T-helper 2 cell treated with Interferon-gamma antibody and Interleukin-4, amounts not matched to agents 5 μg/mL and 100 μg/mL, for 36 hours (primary cell): ENCODE measurements at regions not wholly inside any gene's neighbourhood (a gene's known extent, or its start where the extent isn't known, plus 50 kb on each side); places are given as distances from the start of the nearest gene placed in this dataset.
"Not testable (repeated sequence)": the region's sequence is repeated elsewhere in the genome, so short reads cannot be mapped to it uniquely, and the experiment has no call there.

Experiments used
- DNase-seq: peaks from one replicate; pipeline ENCODE4 v3.0.0; 2021; ENCODE audit warnings: low spot score
- H3K27ac Mint-ChIP-seq: one replicate; pipeline ENCODE4 v1.8.0; 2021; ENCODE audit warnings: mild to moderate bottlenecking, mixed read lengths
- H3K27me3 Mint-ChIP-seq: one replicate; pipeline ENCODE4 v1.8.0; 2021; ENCODE audit warnings: low read depth, mixed read lengths
- H3K36me3 Mint-ChIP-seq: one replicate; pipeline ENCODE4 v1.8.0; 2021; ENCODE audit warnings: low read depth, mixed read lengths
- H3K4me1 Mint-ChIP-seq: one replicate; pipeline ENCODE4 v1.8.0; 2021; ENCODE audit warnings: low read depth, mixed read lengths
- H3K4me3 Mint-ChIP-seq: one replicate; pipeline ENCODE4 v1.8.0; 2022; ENCODE audit warnings: mild to moderate bottlenecking, moderate library complexity, mixed read lengths
- H3K9me3 Mint-ChIP-seq: one replicate; pipeline ENCODE4 v1.8.0; 2021; ENCODE audit warnings: mixed read lengths

DNA sequence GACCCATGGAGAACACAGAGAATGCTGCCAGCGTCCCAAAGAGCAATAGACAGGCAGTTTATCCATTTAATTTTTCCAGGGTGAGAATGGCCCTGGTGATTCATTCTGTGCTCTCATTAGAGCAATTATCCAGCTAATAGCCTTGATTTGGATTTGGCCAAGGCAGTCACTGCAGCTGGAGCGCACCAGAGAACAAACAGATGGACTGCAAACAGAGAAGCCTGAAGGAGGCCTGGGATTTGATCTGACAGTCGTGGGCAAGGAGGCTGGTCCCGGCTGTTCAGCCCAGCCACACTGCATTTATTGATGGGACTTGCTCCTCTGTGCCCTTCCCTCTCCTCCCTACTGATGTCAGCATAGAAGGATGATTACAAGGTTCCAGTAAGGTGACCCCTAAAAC lies 353.9 kb upstream of the C1orf174 start:
- Mint-ChIP-seq H3K27me3 (no peaks in the 10 kb centered on the region), H3K4me3 (no peak overlapping the region), H3K9me3 (peaks cover 27% of the 10 kb centered on the region), H3K36me3 (peaks cover 4% of the 10 kb centered on the region), H3K4me1 (no peaks in the 10 kb centered on the region), H3K27ac (no peak overlapping the region)
- no peak for DNase-seq

DNA sequence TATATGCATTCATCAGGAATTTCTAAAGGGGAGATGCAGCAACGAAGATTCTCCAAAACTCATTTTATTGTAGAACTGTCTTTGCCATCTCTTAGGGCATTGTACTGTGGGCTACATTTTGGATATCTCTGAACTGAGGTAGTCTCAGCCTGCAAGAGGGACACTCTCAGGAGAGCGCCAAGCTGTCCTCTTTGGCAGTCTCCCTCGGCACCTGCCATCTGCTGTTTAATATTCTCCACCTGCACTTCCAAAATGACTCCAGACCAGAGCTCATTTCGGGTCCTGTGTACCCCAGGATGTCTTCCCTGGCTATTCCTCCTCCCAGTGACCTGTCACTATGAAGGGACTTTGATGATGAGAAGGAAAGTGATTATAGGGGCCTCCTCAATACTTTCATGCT lies 356.3 kb upstream of the C1orf174 start:
- Mint-ChIP-seq H3K4me1 (no peaks in the 10 kb centered on the region), H3K4me3 (no peak overlapping the region), H3K27me3 (no peaks in the 10 kb centered on the region), H3K27ac (no peak overlapping the region), H3K36me3 (peaks cover 4% of the 10 kb centered on the region), H3K9me3 (peaks cover 33% of the 10 kb centered on the region)
- DNase-seq = no peak

DNA sequence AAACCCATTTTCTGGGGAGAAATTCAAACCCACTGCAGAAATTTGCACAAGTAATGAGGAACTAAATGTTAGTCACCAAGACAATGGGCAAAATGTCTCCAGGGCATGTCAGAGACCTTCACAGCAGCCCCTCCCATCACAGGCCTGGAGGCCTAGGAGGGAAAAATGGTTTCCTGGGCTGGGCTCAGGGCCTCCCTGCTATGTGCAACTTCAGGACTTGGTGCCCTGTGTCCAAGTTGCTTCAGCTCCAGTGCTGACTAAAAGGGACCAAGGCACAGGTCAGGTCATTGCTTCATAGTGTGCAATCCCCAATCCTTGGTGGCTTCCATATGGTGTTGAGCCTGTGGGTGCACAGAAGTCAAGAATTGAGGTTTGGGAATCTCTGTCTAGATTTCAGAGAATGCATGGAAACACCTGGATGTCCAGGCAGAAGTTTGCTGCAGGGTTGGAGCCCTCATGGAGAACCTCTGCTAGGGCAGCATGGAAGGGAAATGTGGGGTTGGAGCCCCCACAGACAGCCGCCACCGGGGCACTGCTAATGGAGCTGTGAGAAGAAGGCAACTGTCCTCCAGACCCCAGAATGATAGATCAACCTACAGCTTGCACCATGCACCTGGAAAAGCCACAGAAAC lies 358.2 kb upstream of the C1orf174 start:
- not testable (repeated sequence) for H3K27me3 Mint-ChIP-seq, H3K4me1 Mint-ChIP-seq, H3K27ac Mint-ChIP-seq, DNase-seq, H3K4me3 Mint-ChIP-seq, H3K36me3 Mint-ChIP-seq
- H3K9me3 Mint-ChIP-seq = peaks cover 33% of the 10 kb centered on the region

GRCh38 chr1:4261327-4261726 lies 361.3 kb upstream of the C1orf174 start:
- H3K27me3 Mint-ChIP-seq = no peaks in the 10 kb centered on the region
- H3K4me3 Mint-ChIP-seq = no peak overlapping the region
- H3K9me3 Mint-ChIP-seq = peaks cover 28% of the 10 kb centered on the region
- no peak overlapping the region for H3K27ac Mint-ChIP-seq
- H3K4me1 Mint-ChIP-seq = no peaks in the 10 kb centered on the region
- peaks cover 4% of the 10 kb centered on the region for H3K36me3 Mint-ChIP-seq
- DNase-seq = no peak

- no peak for DNase-seq
- Mint-ChIP-seq H3K27me3 (no peaks in the 10 kb centered on the region), H3K4me1 (peaks cover 5% of the 10 kb centered on the region), H3K4me3 (no peak overlapping the region), H3K9me3 (peaks cover 16% of the 10 kb centered on the region), H3K27ac (no peak overlapping the region), H3K36me3 (peaks cover under 1% of the 10 kb centered on the region)
These were observed 362.6 kb upstream of the C1orf174 start for GRCh38 chr1:4262665-4263064.

- peaks cover 6% of the 10 kb centered on the region for H3K4me1 Mint-ChIP-seq
- H3K27ac Mint-ChIP-seq = no peak overlapping the region
- no peaks in the 10 kb centered on the region for H3K27me3 Mint-ChIP-seq
These were observed 363.6 kb upstream of the C1orf174 start for GRCh38 chr1:4263699-4264098.

DNA sequence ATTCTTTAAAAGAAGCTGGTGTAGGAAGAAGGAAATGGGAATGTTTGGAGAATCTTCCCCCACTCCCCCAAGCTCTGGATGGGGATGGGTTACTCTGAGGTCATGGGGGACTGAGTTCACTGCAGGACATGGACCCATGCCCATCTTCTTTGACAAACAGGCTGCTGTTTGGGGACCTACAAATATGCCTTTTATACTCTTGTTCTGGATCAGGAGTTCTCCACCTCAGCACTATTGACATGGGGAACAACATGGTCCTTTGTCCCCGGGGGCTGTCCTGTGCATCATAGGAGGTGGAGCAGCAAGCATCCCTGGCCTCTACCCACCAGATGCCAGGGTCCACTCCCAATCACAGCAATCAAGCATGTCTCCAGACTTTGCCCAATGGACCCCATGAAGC lies 365.8 kb upstream of the C1orf174 start:
- Mint-ChIP-seq H3K27ac (no peak overlapping the region), H3K4me1 (peaks cover 6% of the 10 kb centered on the region), H3K36me3 (no peaks in the 10 kb centered on the region), H3K9me3 (no peaks in the 10 kb centered on the region), H3K27me3 (no peaks in the 10 kb centered on the region), H3K4me3 (no peak overlapping the region)
- no peak for DNase-seq

More at GRCh38 chr1:4263699-4264098, 363.6 kb upstream of the C1orf174 start:
- H3K36me3 Mint-ChIP-seq = no peaks in the 10 kb centered on the region
- DNase-seq = no peak
- peaks cover 8% of the 10 kb centered on the region for H3K9me3 Mint-ChIP-seq
- H3K4me3 Mint-ChIP-seq = no peak overlapping the region

GRCh38 chr1:4267381-4268261 lies 367.5 kb upstream of the C1orf174 start:
- Mint-ChIP-seq H3K9me3 (no peaks in the 10 kb centered on the region), H3K4me1 (peaks cover 6% of the 10 kb centered on the region), H3K4me3 (peak overlapping the region; percentile 24), H3K27ac (no peak overlapping the region), H3K36me3 (no peaks in the 10 kb centered on the region), H3K27me3 (no peaks in the 10 kb centered on the region)
- DNase-seq = no peak

DNA sequence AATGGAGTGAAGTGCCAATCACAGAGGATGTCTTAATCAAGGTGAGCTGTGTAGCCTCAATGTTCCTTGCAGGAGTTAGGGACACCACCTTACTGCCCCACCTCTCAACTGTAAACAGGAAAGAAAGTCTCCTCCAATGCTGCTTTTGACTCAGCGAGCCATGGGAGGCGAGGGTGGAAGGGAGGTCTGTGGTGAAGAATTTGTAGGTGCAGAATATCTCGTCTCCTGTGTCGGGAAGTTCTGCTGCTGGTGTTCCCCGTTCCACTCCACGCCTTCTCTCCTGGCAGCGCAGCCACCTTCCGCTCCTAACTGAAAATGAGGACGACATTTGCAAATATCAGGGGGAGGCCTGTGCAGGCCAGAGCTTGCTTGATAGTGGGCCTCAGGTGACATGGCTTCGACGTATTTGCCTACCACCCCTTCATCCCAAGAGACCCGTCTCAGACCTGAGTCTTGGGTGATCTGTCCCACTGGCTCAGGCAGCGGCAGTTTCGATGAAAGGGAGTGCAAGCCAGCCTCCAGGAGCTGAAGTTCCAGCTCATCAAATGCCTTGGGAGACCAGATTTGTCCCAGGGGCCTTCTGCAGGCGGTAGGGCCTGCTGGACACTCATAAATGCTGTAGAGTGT lies 368.3 kb upstream of the C1orf174 start:
- Mint-ChIP-seq H3K9me3 (no peaks in the 10 kb centered on the region), H3K4me3 (no peak overlapping the region), H3K27ac (no peak overlapping the region)

GRCh38 chr1:4268889-4269284 lies 368.8 kb upstream of the C1orf174 start:
- no peak overlapping the region for H3K27ac Mint-ChIP-seq
- H3K36me3 Mint-ChIP-seq = no peaks in the 10 kb centered on the region
- H3K27me3 Mint-ChIP-seq = no peaks in the 10 kb centered on the region
- H3K9me3 Mint-ChIP-seq = no peaks in the 10 kb centered on the region
- no peak overlapping the region for H3K4me3 Mint-ChIP-seq
- DNase-seq = no peak
- H3K4me1 Mint-ChIP-seq = peaks cover 6% of the 10 kb centered on the region

More for the DNA sequence above, 368.3 kb upstream of the C1orf174 start:
- H3K36me3 Mint-ChIP-seq = no peaks in the 10 kb centered on the region
- DNase-seq = no peak
- H3K27me3 Mint-ChIP-seq = no peaks in the 10 kb centered on the region
- H3K4me1 Mint-ChIP-seq = peaks cover 6% of the 10 kb centered on the region

- Mint-ChIP-seq H3K27ac (no peak overlapping the region), H3K9me3 (no peaks in the 10 kb centered on the region), H3K27me3 (no peaks in the 10 kb centered on the region), H3K36me3 (no peaks in the 10 kb centered on the region), H3K4me3 (no peak overlapping the region), H3K4me1 (peaks cover 6% of the 10 kb centered on the region)
- DNase-seq = no peak
These were observed 369.3 kb upstream of the C1orf174 start for GRCh38 chr1:4269330-4269729.

- DNase-seq = no peak
- H3K27me3 Mint-ChIP-seq = no peaks in the 10 kb centered on the region
- no peaks in the 10 kb centered on the region for H3K36me3 Mint-ChIP-seq
- H3K4me3 Mint-ChIP-seq = no peak overlapping the region
- H3K27ac Mint-ChIP-seq = no peak overlapping the region
- no peaks in the 10 kb centered on the region for H3K9me3 Mint-ChIP-seq
- peaks cover 6% of the 10 kb centered on the region for H3K4me1 Mint-ChIP-seq
These were observed 370.0 kb upstream of the C1orf174 start for GRCh38 chr1:4269952-4270570.

GRCh38 chr1:4270651-4271337 lies 370.7 kb upstream of the C1orf174 start:
- Mint-ChIP-seq H3K4me3 (no peak overlapping the region), H3K36me3 (no peaks in the 10 kb centered on the region), H3K9me3 (peaks cover 2% of the 10 kb centered on the region), H3K27ac (no peak overlapping the region), H3K27me3 (no peaks in the 10 kb centered on the region), H3K4me1 (peaks cover 6% of the 10 kb centered on the region)
- no peak for DNase-seq
